ENCODE measurements at regions not wholly inside any gene's neighbourhood (a gene's known extent, or its start where the extent isn't known, plus 50 kb on each side); places are given as distances from the start of the nearest gene placed in this dataset.
"Not testable (repeated sequence)": the region's sequence is repeated elsewhere in the genome, so short reads cannot be mapped to it uniquely, and the experiment has no call there.

- H3K4me1 Mint-ChIP-seq, result no peaks in the 10 kb centered on the region
- no peak for DNase-seq
- no peak overlapping the region for H3K27ac Mint-ChIP-seq
- H3K27me3 Mint-ChIP-seq, result no peaks in the 10 kb centered on the region
- H3K4me3 Mint-ChIP-seq, result no peak overlapping the region
- no peaks in the 10 kb centered on the region for H3K36me3 Mint-ChIP-seq
- H3K9me3 Mint-ChIP-seq, result no peaks in the 10 kb centered on the region
- CTCF ChIA-PET, result no interaction called here
These were observed 491.4 kb upstream of the CRIM1 start for GRCh38 chr2:35864141-35864540.

- CTCF ChIA-PET, result no interaction called here
- no peaks in the 10 kb centered on the region for H3K36me3 Mint-ChIP-seq
- no peak overlapping the region for H3K27ac Mint-ChIP-seq
- no peaks in the 10 kb centered on the region for H3K9me3 Mint-ChIP-seq
- no peaks in the 10 kb centered on the region for H3K27me3 Mint-ChIP-seq
- no peaks in the 10 kb centered on the region for H3K4me1 Mint-ChIP-seq
- no peak for DNase-seq
- H3K4me3 Mint-ChIP-seq, result no peak overlapping the region
These were observed 497.4 kb upstream of the CRIM1 start for GRCh38 chr2:35858216-35858615.

- no peaks in the 10 kb centered on the region for H3K4me1 Mint-ChIP-seq
- no peak overlapping the region for H3K4me3 Mint-ChIP-seq
- H3K9me3 Mint-ChIP-seq, result no peaks in the 10 kb centered on the region
- H3K27ac Mint-ChIP-seq, result no peak overlapping the region
- DNase-seq, result no peak
- H3K36me3 Mint-ChIP-seq, result no peaks in the 10 kb centered on the region
- H3K27me3 Mint-ChIP-seq, result no peaks in the 10 kb centered on the region
- CTCF ChIA-PET, result no interaction called here
These were observed 498.1 kb upstream of the CRIM1 start for GRCh38 chr2:35857498-35857897.

GRCh38 chr2:35831385-35831784 is 524.2 kb upstream of the CRIM1 start:
- CTCF ChIA-PET, result no interaction called here
- Mint-ChIP-seq H3K27ac (no peak overlapping the region), H3K36me3 (no peaks in the 10 kb centered on the region), H3K4me1 (no peaks in the 10 kb centered on the region), H3K27me3 (no peaks in the 10 kb centered on the region), H3K9me3 (no peaks in the 10 kb centered on the region), H3K4me3 (no peak overlapping the region)
- no peak for DNase-seq

- Mint-ChIP-seq H3K36me3 (no peaks in the 10 kb centered on the region), H3K27ac (no peak overlapping the region), H3K4me3 (no peak overlapping the region)
These were observed 524.7 kb upstream of the CRIM1 start for GRCh38 chr2:35830833-35831232.

GRCh38 chr2:35827086-35827485 is 528.5 kb upstream of the CRIM1 start:
- Mint-ChIP-seq H3K4me3 (no peak overlapping the region), H3K27me3 (no peaks in the 10 kb centered on the region), H3K9me3 (no peaks in the 10 kb centered on the region), H3K36me3 (no peaks in the 10 kb centered on the region), H3K4me1 (no peaks in the 10 kb centered on the region), H3K27ac (no peak overlapping the region)
- no peak for DNase-seq
- CTCF ChIA-PET, result no interaction called here

More at GRCh38 chr2:35830833-35831232, 524.7 kb upstream of the CRIM1 start:
- no peaks in the 10 kb centered on the region for H3K27me3 Mint-ChIP-seq
- no peak for DNase-seq
- no peaks in the 10 kb centered on the region for H3K9me3 Mint-ChIP-seq
- no peaks in the 10 kb centered on the region for H3K4me1 Mint-ChIP-seq
- CTCF ChIA-PET, result no interaction called here

- Mint-ChIP-seq H3K27ac (no peak overlapping the region), H3K4me3 (no peak overlapping the region), H3K27me3 (peaks cover 6% of the 10 kb centered on the region), H3K4me1 (no peaks in the 10 kb centered on the region), H3K36me3 (no peaks in the 10 kb centered on the region), H3K9me3 (no peaks in the 10 kb centered on the region)
- CTCF ChIA-PET, result no interaction called here
- no peak for DNase-seq
These were observed 532.9 kb upstream of the CRIM1 start for GRCh38 chr2:35822716-35823115.

- H3K27ac Mint-ChIP-seq, result no peak overlapping the region
- H3K4me1 Mint-ChIP-seq, result no peaks in the 10 kb centered on the region
- no peak for DNase-seq
- no peak overlapping the region for H3K4me3 Mint-ChIP-seq
- H3K9me3 Mint-ChIP-seq, result no peaks in the 10 kb centered on the region
- CTCF ChIA-PET, result no interaction called here
- peaks cover 6% of the 10 kb centered on the region for H3K27me3 Mint-ChIP-seq
- H3K36me3 Mint-ChIP-seq, result no peaks in the 10 kb centered on the region
These were observed 533.9 kb upstream of the CRIM1 start for GRCh38 chr2:35821675-35822074.

GRCh38 chr2:35820391-35820790 is 535.2 kb upstream of the CRIM1 start:
- Mint-ChIP-seq H3K4me3 (no peak overlapping the region), H3K27me3 (peaks cover 6% of the 10 kb centered on the region), H3K27ac (no peak overlapping the region), H3K9me3 (no peaks in the 10 kb centered on the region), H3K36me3 (no peaks in the 10 kb centered on the region), H3K4me1 (no peaks in the 10 kb centered on the region)
- DNase-seq, result no peak
- CTCF ChIA-PET, result no interaction called here

- CTCF ChIA-PET, result no interaction called here
These were observed 536.5 kb upstream of the CRIM1 start for GRCh38 chr2:35819033-35819432.

GRCh38 chr2:35818359-35818758 is 537.2 kb upstream of the CRIM1 start:
- H3K27ac Mint-ChIP-seq, H3K27me3 Mint-ChIP-seq, H3K9me3 Mint-ChIP-seq, H3K4me3 Mint-ChIP-seq, DNase-seq, H3K4me1 Mint-ChIP-seq, CTCF ChIA-PET, H3K36me3 Mint-ChIP-seq: not testable (repeated sequence)

More at GRCh38 chr2:35819033-35819432, 536.5 kb upstream of the CRIM1 start:
- no peak overlapping the region for H3K27ac Mint-ChIP-seq
- H3K9me3 Mint-ChIP-seq, result no peaks in the 10 kb centered on the region
- DNase-seq, result no peak
- peaks cover 6% of the 10 kb centered on the region for H3K27me3 Mint-ChIP-seq
- H3K4me1 Mint-ChIP-seq, result no peaks in the 10 kb centered on the region
- no peaks in the 10 kb centered on the region for H3K36me3 Mint-ChIP-seq
- no peak overlapping the region for H3K4me3 Mint-ChIP-seq

GRCh38 chr2:35814597-35814996 is 541.0 kb upstream of the CRIM1 start:
- H3K27me3 Mint-ChIP-seq, H3K4me3 Mint-ChIP-seq, CTCF ChIA-PET, H3K4me1 Mint-ChIP-seq, H3K27ac Mint-ChIP-seq, H3K36me3 Mint-ChIP-seq, DNase-seq, H3K9me3 Mint-ChIP-seq: not testable (repeated sequence)

GRCh38 chr2:35803126-35803525 is 552.5 kb upstream of the CRIM1 start:
- CTCF ChIA-PET, result no interaction called here
- no peak overlapping the region for H3K27ac Mint-ChIP-seq
- no peaks in the 10 kb centered on the region for H3K27me3 Mint-ChIP-seq
- H3K36me3 Mint-ChIP-seq, result no peaks in the 10 kb centered on the region
- H3K4me3 Mint-ChIP-seq, result no peak overlapping the region
- H3K4me1 Mint-ChIP-seq, result no peaks in the 10 kb centered on the region
- DNase-seq, result no peak
- no peaks in the 10 kb centered on the region for H3K9me3 Mint-ChIP-seq

- Mint-ChIP-seq H3K4me1 (no peaks in the 10 kb centered on the region), H3K27me3 (no peaks in the 10 kb centered on the region), H3K9me3 (peaks cover 4% of the 10 kb centered on the region), H3K36me3 (no peaks in the 10 kb centered on the region), H3K4me3 (no peak overlapping the region), H3K27ac (no peak overlapping the region)
- DNase-seq, result no peak
- CTCF ChIA-PET, result no interaction called here
These were observed 560.7 kb upstream of the CRIM1 start for GRCh38 chr2:35794796-35795450.

- no peaks in the 10 kb centered on the region for H3K4me1 Mint-ChIP-seq
- DNase-seq, result no peak
- H3K36me3 Mint-ChIP-seq, result no peaks in the 10 kb centered on the region
- H3K4me3 Mint-ChIP-seq, result no peak overlapping the region
- H3K27ac Mint-ChIP-seq, result no peak overlapping the region
- H3K27me3 Mint-ChIP-seq, result no peaks in the 10 kb centered on the region
- peaks cover 10% of the 10 kb centered on the region for H3K9me3 Mint-ChIP-seq
- CTCF ChIA-PET, result no interaction called here
These were observed 565.3 kb upstream of the CRIM1 start for GRCh38 chr2:35790292-35790691.

GRCh38 chr2:35788543-35788942 is 567.0 kb upstream of the CRIM1 start:
- no peak overlapping the region for H3K27ac Mint-ChIP-seq
- H3K4me3 Mint-ChIP-seq, result no peak overlapping the region
- H3K36me3 Mint-ChIP-seq, result no peaks in the 10 kb centered on the region
- DNase-seq, result no peak
- CTCF ChIA-PET, result no interaction called here
- no peaks in the 10 kb centered on the region for H3K4me1 Mint-ChIP-seq
- no peaks in the 10 kb centered on the region for H3K27me3 Mint-ChIP-seq
- H3K9me3 Mint-ChIP-seq, result peaks cover 11% of the 10 kb centered on the region

Measured in activated naive CD4-positive, alpha-beta T cell treated with anti-CD3 and anti-CD28 coated beads, Interleukin-2, amount 10 ng/mL, durations not matched to agents 7 days and 5 days (primary cell).